NCI-H146 treated with DMSO at 0.1 percent for 48 hours (cell line): ENCODE measurements at regions not wholly inside any gene's neighbourhood (a gene's known extent, or its start where the extent isn't known, plus 50 kb on each side); places are given as distances from the start of the nearest gene placed in this dataset.

ENCODE experiments used
- DNase-seq: peaks from one replicate; lab custom pipeline; 2025; ENCODE audit not compliant: unreplicated experiment; lab: John Stamatoyannopoulos, UW

DNA sequence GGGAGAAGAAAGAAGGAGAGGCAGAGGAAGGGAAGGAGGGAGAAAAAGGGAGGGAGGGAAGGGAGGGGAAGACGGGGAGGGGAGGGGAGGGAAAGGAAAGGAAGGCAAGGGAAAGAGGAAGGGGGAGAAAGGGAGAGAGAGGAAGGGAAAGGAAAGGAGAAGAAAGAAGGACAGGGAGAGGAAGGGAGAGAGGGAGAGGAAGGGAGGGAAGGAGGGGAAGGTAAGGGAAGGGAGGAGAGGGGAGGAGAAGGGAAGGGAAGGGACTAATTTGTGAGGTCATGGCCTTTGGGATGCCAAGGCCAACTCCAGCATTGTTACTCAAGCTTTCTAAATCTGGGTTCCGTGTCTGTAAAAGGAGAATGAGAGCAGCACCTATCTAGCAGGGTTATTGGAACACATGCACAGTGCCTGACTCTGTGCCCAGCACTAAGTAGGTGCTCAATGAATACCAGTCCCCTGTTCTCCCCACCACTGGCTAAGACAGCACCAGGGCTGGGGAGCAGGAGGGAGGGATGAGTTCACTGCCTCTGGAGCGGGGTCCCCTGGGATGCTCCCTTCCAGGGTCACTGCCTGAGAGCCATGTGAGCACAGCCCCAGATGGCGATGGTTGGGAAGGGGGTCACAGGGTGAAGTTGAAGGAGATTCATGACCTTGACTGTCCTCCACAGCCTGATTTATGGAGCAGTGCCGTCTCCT, 560.1 kb upstream of the TBX3 start:
- DNase-seq = no peak

DNA sequence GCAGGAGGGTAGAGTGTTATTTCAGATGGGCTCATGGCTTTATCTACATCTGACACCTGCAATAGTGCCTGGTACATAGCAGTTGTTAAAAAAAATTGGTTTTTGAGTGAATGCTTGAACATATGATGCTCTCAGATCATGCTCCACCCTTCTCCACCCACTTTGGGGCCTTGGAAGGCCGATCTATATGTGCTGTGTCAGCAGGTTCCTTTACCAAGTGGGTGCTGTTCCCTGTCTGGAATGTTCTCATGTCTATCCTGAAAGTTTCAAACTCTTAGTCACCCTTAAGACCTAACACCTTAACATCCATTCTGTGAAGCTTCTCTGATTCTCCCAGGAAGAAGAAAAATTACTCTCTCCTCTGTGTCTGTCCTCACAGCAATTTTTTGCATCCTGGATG, 556.3 kb upstream of the TBX3 start:
- DNase-seq = no peak

DNA sequence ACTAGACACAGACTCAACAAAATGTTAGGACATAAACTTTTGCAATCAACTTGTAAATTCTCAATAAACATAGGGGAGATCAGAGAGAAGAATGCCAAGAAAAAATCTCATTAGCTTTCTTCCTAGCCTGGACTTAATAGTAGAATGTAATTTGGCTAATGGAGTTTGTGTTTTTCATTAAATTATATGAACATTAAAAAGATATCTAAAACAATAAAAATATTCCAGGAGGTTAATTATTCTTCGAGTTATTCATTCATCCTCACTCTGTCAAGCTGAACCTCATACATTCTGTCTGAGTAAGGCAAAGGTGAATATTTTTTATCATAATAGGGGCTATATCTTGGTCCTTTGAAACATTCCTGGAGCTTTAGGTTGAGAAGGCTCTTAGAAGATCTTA, 551.9 kb upstream of the TBX3 start:
- DNase-seq = no peak

DNA sequence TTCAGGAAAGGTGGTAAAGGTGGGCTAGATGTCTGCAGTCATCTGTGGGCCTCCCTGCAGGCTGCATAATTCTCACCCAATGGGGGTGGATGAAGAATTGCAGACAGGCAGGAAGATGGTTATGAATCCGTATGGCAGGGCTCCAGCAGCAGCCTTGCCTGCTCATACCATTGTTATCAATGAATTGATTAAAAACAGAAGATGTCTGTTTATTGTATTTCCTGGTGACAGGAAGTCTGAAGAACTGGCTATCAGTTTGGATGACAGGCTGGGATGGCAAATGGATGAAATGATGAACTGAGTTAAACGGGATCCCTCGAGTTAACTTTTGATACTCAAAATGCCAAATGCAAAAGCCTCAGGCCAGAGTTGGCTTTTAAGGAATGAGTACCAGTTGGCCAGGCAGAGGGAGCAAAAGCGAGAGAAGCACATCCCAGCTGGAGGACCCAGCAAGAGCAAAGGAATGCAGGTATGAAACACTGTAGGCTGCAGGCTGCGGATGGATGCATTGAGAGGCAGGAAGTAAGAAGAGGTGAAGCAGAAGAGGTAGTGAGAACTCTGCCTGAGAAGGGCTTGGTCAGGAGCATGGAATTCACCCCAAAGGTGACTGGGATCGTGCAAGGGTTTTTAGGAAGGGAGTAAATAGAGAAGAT, 550.0 kb upstream of the TBX3 start:
- DNase-seq = no peak

DNA sequence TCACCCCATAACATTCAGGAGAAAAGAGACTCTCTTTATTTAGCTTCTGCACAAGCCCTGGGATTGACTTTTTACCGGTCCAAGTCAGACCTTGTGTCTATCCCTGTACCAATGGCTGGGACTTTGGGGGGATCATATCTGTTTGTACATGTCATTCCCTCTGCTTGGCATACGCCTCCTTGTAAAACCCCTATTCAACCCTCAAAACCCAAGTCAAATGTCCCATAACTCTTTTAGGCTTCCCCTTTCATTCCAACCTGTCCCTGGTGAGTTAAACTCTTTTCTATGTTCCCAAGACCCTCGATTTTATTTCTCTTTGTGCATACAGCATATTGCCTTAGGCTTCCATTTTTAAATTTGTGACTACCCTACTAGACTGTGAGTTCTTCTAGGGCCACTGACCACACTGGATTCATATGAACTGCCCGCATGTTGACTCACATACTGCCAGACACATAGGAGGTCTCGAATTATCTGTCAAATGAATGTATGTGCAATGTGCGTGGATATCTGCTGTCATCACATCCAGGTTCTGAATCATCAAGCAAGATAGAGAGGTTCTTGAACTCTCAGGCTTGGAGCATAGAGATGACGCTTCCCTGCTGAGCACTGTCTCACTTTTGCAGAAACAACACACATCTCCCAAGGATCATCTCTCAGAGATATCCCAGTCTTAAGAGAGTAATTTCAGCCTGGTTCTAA, 548.6 kb upstream of the TBX3 start:
- DNase-seq = no peak

DNA sequence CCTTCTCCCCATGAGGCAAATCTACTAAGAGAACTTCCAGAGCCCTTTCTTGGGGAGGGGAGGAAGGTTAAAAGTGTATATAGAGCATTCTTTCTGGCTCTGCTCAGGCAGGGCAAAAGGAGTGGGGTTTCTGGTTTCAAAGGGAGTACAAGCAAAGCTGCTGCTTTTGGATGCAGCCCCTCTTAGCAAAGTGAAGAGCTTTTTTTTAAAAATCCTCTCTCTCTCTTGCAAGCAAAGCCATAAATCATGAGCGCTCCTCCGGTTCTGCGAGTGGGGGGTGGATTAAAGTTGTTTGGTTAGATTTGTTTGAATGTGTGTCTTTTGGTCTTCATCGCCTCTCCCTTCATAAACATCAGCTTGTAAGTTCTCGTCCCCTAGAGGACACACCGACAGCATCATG, 546.6 kb upstream of the TBX3 start:
- no peak for DNase-seq

DNA sequence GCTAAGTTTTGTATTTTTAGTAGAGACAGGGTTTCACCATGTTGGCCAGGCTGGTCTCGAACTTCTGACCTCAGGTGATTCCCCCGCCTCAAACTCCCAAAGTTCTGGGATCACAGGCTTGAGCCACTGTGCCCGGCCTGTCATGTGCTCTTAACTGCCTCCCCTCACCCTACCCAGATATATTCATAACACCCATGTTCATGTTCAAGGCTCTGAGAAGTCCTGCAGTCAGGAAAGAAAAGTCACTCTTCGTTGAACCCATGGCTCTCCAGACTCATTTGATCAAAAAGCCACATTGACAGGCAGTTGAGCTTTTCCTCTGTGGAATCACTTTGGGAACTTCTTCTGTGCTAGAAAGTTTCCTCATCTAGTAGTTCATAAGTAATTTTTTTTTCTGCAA, 545.5 kb upstream of the TBX3 start:
- no peak for DNase-seq

DNA sequence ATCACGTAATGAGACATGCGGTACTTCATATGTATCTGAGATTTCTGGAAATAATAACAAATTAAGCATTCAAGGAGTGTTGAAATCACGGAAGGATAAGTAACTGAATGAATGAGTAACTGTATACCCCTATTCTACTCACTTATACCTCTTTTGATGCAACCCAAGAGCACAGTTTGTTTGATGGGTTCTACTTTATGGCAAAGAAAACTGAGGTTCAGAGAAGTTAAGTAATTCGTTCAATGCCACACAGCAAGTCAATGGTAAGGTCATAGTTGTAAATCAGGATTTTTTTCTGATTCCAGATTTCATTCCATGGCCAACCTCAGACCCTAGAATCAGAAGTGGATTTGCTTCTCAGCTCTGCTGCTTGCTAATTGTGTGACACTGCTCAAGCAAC, 544.5 kb upstream of the TBX3 start:
- DNase-seq = no peak

DNA sequence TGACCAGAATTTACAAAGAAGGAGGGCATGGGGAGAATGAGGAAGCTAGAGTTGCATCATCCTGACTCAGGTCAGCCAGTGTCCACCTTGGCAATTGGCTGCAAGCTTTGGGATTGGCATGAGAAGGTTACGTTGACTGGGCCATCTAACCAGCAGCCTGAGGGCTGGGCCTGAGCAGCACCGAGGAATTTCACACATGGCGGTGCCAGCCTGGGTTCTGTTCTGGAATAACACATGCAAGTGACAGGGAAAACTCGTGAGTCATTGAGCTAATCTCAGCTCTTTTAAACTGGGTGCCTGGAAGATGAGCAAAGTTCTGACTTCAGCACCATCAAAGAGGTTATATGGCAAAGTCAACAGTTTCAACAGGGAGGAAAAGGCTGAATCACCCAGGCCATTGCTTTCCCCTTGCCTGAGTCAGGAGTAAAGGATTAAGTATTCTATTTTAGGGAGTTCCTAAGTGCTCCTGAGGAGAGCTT, 543.2 kb upstream of the TBX3 start:
- no peak for DNase-seq

DNA sequence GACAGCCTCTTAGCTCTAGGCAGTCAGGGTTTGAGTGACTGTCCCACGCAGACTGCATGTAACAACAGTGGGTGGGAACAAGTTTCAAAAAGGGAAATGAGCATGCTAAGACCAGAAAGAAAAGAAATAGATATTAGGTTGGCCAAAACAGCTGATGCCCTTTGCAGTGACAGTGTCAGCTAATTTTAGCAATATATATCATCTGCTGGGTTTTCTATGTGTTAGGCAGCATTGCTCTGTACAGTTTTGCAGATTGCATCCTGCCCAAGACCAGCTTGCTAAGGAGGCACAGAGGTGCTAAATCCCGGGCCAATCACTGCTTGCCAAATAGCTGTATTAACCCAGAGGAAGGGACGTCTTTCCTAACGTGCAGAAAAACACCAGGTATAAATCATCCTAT, 541.9 kb upstream of the TBX3 start:
- DNase-seq = no peak

DNA sequence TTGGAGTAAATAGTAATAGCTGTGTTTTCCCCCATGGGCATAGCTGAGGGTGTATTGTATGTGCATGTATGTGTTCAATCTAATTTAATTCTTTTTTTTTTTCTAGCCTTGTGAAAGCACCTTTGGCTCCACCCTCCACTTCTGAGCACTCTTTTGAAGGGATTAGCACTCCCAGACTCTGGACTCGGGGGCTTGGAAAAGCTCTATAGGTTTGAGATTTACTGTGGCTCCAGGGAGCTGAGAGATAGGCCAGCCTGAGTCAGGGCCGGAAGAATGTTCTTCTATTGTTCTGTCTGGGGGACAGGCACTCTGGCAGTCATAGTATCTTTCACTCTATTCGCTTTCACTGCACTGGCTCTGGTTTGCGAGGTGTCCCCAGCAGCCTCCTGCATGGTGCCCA, 540.0 kb upstream of the TBX3 start:
- DNase-seq = no peak

DNA sequence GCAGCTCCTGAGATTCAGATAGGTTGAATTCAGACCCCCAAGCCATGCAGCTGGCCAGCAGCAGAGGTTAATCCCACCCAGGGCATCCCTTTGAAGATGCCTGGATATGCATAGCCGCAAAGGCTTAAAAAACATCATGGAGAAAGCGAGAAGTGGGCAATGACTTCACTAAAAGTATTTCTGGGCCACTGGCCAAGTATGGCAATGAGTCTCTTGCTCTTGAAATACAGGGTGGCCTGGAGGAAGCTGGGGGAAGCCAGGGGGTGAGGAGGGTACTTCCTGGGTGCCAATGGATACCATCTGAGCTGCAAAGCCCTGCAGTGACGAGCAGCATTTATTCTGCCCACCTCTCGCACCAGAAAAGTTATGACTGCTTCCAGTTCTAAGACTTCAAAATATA, 539.3 kb upstream of the TBX3 start:
- DNase-seq = no peak

DNA sequence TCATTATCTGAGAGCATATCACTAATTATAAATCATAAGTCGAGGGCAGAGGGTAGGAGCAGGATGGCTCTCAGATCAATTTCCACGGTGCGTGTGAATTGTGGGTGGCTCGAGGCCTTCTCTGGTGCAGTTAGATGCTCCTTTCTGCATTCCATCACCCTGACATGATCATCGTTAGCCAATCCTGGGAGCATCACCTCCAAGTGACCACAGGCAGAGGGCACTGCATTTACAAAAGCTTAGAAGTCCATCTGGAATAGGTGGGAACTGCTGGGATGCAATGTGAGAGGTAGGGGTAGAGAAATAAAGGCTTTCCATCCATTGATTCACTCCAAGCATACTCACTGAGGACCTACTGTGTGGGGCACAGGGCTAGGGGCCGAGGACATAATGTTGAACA, 538.2 kb upstream of the TBX3 start:
- DNase-seq = no peak

DNA sequence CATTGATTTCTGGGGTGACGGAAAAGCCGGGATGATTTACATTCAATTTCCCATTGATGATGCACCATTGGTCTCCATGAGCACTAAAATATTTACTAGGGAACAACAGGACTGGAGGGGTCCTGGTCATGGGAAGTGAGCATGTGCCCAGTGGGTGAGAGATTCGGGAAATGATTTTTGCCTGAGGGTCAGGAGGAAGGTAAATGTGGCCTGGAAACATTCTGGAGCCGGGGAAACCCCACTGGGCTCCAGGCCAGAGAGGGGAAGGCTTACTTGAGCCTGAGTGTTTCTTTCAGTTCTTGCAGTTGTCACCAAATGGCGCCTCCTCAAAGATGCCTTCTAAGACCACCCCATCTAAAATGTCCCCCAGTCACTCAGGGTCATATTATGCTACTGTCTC, 532.3 kb upstream of the TBX3 start:
- no peak for DNase-seq

DNA sequence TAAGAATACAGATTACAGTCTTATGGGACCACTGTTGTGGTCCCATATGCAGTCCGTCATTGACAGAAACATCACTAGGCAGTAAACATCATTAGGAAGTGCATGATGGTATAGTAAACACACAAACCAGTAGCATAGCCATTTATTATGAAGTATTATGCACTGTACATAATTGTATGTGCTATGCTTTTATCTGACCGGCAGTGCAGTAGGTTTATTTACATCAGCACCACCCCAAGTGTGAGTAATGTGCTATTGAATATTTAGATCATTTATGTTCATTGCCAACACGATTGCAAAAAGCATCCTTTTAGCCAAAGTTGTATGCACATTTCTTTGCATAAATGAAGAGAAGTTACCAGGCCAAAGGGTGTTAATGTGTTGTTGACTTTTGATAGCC, 531.6 kb upstream of the TBX3 start:
- no peak for DNase-seq

DNA sequence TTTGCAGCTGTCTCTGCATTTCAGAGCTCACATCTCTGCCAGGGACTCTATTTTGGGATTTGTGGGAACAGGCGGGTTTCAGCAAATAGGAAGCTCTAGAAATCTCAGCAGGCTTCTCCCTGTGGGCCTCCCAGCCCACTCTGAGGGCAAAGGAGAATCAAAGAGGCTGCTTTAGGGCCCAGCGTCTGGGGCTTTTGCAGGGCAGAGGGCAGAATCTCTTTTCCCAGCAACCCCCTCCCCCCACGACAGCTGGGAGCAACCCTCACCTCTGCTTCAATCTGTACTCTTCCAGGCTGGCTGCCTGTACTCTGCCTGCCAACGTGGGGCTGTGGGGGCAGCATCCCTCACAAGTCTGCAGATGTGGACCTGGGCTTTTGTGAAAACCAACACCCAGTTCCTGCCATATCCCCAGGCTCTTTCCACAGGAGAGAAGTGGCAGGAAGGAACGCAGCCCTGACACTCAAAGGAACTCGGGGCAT, 529.6 kb upstream of the TBX3 start:
- DNase-seq = no peak

DNA sequence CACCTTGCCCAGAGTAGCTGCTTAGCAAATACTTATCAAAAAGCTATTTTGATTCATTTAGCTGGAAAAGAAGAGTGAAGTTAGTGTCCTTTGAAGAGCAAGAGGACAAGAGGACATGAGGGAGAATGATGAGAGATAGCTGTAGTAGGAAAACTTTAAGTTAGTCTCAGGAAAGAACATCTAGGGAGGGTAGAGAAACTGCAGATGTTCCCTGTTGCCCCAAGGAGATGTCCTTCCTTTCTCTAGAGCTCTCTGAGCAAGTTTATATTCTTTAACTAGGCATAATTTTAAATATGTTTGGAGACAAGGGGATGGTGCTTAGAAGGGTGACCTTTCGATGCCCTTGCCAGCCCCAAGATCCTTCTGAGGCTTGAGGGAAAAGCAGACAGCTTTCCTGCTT, 529.1 kb upstream of the TBX3 start:
- no peak for DNase-seq

DNA sequence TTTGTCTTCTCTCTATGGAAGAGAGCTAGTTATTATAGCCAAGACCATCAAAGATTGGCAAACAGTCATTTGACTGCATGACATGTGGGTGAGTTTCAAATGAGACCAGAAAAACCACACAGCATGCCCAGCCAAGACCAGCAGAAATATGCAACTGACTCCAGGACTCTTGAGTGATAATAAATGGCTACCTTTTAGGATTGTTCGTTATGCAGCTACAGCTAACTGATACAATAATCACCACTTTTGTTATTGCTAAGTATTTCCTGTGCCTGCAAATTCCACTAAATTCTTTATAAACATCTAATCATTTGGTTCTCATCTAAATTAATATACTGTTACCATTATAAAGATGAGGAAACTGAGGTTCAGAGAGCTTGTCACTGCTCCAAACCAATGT, 528.4 kb upstream of the TBX3 start:
- no peak for DNase-seq

DNA sequence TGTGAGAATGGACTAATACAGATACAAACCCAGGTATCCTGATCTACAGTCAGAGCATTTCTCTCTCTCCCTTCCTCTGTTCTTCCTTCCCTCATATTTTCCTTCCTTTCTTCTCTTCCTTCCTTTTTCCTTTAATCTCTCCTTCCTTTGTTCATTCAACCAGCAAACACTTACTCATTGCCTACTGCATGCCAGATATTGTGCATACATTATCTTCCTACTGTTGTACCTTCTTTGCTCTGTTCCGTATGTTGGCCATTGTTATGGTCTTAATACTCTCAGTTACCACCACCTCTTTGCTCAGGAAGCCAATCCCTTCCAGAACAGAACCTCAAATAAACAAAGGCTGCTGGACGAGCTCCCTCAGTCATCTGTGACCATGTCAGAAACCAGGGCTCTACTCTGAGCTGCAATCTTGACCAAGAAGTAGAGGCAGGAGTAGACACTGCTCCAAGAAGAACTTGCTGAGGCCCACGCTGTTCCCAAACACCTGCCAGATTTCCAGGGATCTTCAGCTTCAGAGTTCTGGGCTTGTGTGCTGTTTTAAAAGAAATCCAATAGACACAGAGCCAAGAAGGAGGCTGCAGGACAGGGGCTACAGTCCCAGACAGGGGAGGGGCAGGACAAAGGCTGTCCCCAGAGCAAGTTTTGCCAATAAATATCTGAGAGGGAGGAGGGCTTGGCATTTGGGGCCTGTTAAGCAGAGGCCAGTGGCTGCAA, 526.7 kb upstream of the TBX3 start:
- no peak for DNase-seq

DNA sequence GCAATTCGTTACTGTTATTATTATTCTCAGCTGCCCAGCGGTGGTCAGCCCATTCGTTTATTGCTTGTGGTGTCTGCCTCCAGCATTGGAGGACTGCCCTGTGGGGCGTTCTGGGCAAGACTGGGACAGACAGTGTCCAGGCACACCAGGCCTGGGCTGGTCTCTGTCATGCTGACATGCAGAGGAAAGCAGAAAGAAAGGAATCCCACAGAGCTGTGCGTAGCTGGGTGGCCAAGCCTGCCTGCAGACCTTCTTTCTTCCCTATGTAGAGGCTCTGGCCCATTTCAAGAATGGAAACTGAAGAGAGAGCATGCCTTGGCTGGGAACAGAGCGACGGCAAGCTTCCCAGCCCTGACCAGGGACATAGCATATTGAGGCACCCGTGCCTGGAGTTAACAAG, 525.3 kb upstream of the TBX3 start:
- DNase-seq = no peak

DNA sequence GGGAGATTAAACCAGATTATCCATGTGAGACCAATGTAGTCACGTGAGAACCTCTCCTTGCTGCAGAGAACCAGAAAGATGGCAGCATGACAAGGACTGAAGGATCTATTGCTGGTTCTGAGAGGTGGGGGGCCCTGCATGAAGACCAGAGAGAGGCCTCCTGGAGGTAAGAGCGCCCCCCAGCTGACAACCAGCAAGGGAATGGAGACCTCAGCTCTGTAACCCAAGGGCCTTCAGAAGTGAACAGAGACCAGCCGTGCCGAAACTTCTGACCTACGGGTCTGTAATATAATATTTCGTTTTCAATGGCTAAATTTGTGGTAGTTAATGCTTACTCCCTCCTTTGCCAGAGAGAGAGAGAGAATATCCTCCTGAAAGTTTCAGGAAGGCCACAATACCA, 524.1 kb upstream of the TBX3 start:
- DNase-seq = no peak
